Skeletal muscle satellite cell (primary cell): ENCODE measurements at regions not wholly inside any gene's neighbourhood (a gene's known extent, or its start where the extent isn't known, plus 50 kb on each side); places are given as distances from the start of the nearest gene placed in this dataset.

Experiments
- H3K27me3 ChIP-seq: 2 replicates; pipeline ENCODE4 v1.7.0; 2013; ENCODE audit warnings: low read length; ENCODE audit not compliant: control insufficient read depth, insufficient read depth
- H3K36me3 ChIP-seq: 2 replicates; pipeline ENCODE4 v1.7.0; 2013; ENCODE audit warnings: mild to moderate bottlenecking, control low read depth, low read length; ENCODE audit not compliant: insufficient read depth
- H3K4me1 ChIP-seq: 2 replicates; pipeline ENCODE4 v1.7.0; 2013; ENCODE audit warnings: low read length; ENCODE audit not compliant: control insufficient read depth, insufficient read depth
- H3K4me2 ChIP-seq: 2 replicates; pipeline ENCODE4 v1.7.0; 2013; ENCODE audit warnings: mild to moderate bottlenecking, low read length
- H3K4me3 ChIP-seq: 2 replicates; pipeline ENCODE4 v1.7.0; 2013; ENCODE audit warnings: low read length
- H3K9ac ChIP-seq: 2 replicates; pipeline ENCODE4 v1.7.0; 2013; ENCODE audit warnings: mild to moderate bottlenecking, low read depth, low read length, moderate library complexity
- H3K9me3 ChIP-seq: replicated peaks from 2 replicates; pipeline ENCODE4 v1.7.0; 2013; ENCODE audit warnings: mild to moderate bottlenecking, control low read depth, low read length

DNA sequence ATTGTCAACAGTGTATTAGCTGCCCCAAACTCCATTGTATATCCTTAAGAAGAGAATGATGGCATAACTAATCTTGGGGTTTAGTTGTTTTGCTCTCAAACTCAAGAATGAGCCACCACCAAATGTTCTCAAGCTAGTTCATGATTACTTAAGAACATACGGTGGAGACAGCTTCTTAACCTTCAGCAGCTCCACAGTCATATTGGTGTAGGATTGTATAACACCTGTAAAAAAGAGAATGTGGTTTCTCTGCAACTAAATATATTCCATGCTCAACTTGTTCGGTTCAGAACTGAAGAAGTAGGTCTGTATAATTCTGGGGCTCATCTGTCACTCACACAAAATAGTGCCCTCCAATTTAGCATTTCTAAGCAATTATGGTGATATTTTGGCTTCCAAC lies 177.9 kb upstream of the DUSP10 start:
- Histone ChIP-seq H3K4me3 (no peak overlapping the region), H3K36me3 (no peaks in the 10 kb centered on the region), H3K9me3 (no peaks in the 10 kb centered on the region), H3K27me3 (no peaks in the 10 kb centered on the region), H3K4me1 (peaks cover 17% of the 10 kb centered on the region), H3K9ac (no peak overlapping the region), H3K4me2 (no peak overlapping the region)

DNA sequence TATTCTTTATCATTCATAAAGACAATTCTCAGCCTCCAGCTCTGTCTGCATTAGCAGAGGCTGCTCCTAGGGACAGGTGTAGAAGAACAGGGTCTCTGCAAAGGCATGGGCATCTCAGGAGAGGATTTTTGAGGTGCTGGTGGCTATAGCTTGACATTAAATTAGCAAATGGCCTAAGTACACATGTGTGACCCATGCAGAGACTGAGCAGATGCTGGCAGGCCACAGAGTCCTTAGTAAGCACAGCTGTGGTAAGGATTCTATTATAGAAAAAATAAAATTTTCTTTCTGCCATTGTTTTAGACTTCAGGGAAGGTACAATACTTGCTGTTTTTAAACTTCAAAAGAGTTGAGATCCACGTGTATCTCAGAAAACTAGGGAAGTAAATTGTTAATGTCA lies 177.5 kb upstream of the DUSP10 start:
- no peak overlapping the region for H3K4me3 ChIP-seq
- H3K27me3 ChIP-seq, result no peaks in the 10 kb centered on the region
- H3K4me1 ChIP-seq, result peaks cover 15% of the 10 kb centered on the region
- no peaks in the 10 kb centered on the region for H3K9me3 ChIP-seq
- H3K36me3 ChIP-seq, result no peaks in the 10 kb centered on the region
- H3K9ac ChIP-seq, result no peak overlapping the region
- no peak overlapping the region for H3K4me2 ChIP-seq

- H3K9ac ChIP-seq, result no peak overlapping the region
- H3K36me3 ChIP-seq, result no peaks in the 10 kb centered on the region
- no peak overlapping the region for H3K4me3 ChIP-seq
- H3K9me3 ChIP-seq, result no peaks in the 10 kb centered on the region
- H3K4me1 ChIP-seq, result peaks cover 6% of the 10 kb centered on the region
- H3K27me3 ChIP-seq, result no peaks in the 10 kb centered on the region
- no peak overlapping the region for H3K4me2 ChIP-seq
These were observed 174.3 kb upstream of the DUSP10 start for GRCh38 chr1:221916176-221916575.

DNA sequence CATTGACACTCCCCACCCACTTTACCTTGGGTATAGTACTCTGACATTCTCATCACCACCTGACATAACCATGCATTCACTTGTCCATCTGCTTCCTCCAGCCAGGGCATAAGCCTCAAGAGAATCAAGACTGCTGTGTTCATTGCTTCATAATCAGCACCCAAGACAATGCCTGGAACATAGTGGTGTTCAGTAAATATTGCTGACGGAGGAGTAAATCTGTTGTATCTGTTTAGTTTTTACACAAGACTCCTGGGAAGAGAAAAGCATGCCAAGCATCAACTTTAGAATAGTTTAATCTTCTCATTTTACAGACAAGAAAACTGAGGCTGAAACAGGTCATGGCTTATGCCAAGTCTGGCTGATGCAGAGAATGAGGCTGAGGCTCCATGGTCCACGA lies 173.9 kb upstream of the DUSP10 start:
- no peak overlapping the region for H3K9ac ChIP-seq
- H3K27me3 ChIP-seq, result no peaks in the 10 kb centered on the region
- H3K36me3 ChIP-seq, result no peaks in the 10 kb centered on the region
- H3K4me1 ChIP-seq, result peaks cover 6% of the 10 kb centered on the region
- H3K9me3 ChIP-seq, result no peaks in the 10 kb centered on the region
- H3K4me3 ChIP-seq, result no peak overlapping the region
- H3K4me2 ChIP-seq, result no peak overlapping the region

DNA sequence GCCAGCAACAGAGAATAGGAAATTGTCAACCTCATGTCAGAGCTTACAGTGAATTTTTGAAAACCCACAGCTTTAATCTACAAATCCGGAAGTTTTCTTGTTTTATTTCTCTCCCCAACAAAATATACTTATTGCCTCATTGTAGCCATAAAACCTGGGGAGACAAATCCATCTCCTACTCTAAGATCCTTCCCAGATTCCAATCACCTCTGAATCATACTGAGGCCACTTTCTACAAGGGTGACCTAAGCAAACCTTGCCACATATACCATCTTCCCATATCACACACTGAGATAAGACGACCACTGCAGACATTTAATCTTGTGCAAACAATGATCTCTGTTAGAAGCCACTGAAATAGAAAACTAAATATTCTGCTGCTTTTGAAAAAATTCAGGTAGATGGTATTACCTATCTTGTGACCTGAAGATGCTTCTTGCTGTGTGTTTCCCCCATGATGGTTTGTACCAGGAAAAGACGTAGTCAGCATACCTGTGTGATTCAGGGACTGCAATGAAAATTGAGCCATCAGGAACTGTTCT lies 171.5 kb upstream of the DUSP10 start:
- no peak overlapping the region for H3K9ac ChIP-seq
- H3K4me3 ChIP-seq, result no peak overlapping the region
- H3K36me3 ChIP-seq, result no peaks in the 10 kb centered on the region
- H3K4me2 ChIP-seq, result no peak overlapping the region
- no peaks in the 10 kb centered on the region for H3K9me3 ChIP-seq
- peaks cover 6% of the 10 kb centered on the region for H3K4me1 ChIP-seq
- no peaks in the 10 kb centered on the region for H3K27me3 ChIP-seq

- H3K4me2 ChIP-seq, result no peak overlapping the region
- no peaks in the 10 kb centered on the region for H3K36me3 ChIP-seq
- peaks cover 6% of the 10 kb centered on the region for H3K4me1 ChIP-seq
- H3K9me3 ChIP-seq, result no peaks in the 10 kb centered on the region
- H3K9ac ChIP-seq, result no peak overlapping the region
- no peaks in the 10 kb centered on the region for H3K27me3 ChIP-seq
- H3K4me3 ChIP-seq, result no peak overlapping the region
These were observed 170.3 kb upstream of the DUSP10 start for GRCh38 chr1:221912230-221912629.

GRCh38 chr1:221911714-221912113 lies 169.8 kb upstream of the DUSP10 start:
- no peak overlapping the region for H3K9ac ChIP-seq
- H3K36me3 ChIP-seq, result no peaks in the 10 kb centered on the region
- H3K4me3 ChIP-seq, result no peak overlapping the region
- H3K4me2 ChIP-seq, result no peak overlapping the region
- peaks cover 6% of the 10 kb centered on the region for H3K4me1 ChIP-seq
- no peaks in the 10 kb centered on the region for H3K27me3 ChIP-seq
- H3K9me3 ChIP-seq, result no peaks in the 10 kb centered on the region

DNA sequence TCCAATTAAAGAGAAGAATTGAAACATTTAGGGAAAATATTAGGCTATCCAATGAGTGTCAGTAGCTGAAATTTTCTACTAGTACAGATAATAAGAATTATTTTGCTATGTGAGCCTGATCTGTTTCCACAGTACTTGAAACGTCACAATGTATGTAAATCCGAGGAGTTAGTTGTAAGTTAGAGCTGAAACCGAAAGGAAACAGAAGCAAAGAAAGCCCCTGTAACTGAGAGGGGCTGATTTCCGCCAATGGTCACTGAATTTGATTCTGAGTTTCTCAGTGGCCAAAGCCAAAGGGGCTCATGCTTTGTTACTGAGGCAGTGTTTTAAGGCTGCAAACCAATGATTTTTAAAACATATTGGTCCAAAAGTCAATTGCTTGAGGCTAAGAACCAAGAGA lies 168.3 kb upstream of the DUSP10 start:
- H3K9ac ChIP-seq, result no peak overlapping the region
- no peak overlapping the region for H3K4me2 ChIP-seq
- no peaks in the 10 kb centered on the region for H3K9me3 ChIP-seq
- H3K4me3 ChIP-seq, result no peak overlapping the region
- no peaks in the 10 kb centered on the region for H3K36me3 ChIP-seq
- no peaks in the 10 kb centered on the region for H3K27me3 ChIP-seq
- peaks cover 6% of the 10 kb centered on the region for H3K4me1 ChIP-seq

- H3K9me3 ChIP-seq, result no peaks in the 10 kb centered on the region
- H3K9ac ChIP-seq, result no peak overlapping the region
- H3K36me3 ChIP-seq, result no peaks in the 10 kb centered on the region
- H3K4me1 ChIP-seq, result peaks cover 6% of the 10 kb centered on the region
- H3K4me3 ChIP-seq, result no peak overlapping the region
- H3K27me3 ChIP-seq, result no peaks in the 10 kb centered on the region
- no peak overlapping the region for H3K4me2 ChIP-seq
These were observed 166.7 kb upstream of the DUSP10 start for GRCh38 chr1:221908573-221908972.

GRCh38 chr1:221907166-221907932 lies 165.5 kb upstream of the DUSP10 start:
- H3K4me1 ChIP-seq, result peaks cover 4% of the 10 kb centered on the region
- H3K27me3 ChIP-seq, result no peaks in the 10 kb centered on the region
- no peak overlapping the region for H3K4me3 ChIP-seq
- no peaks in the 10 kb centered on the region for H3K36me3 ChIP-seq
- no peak overlapping the region for H3K4me2 ChIP-seq
- no peak overlapping the region for H3K9ac ChIP-seq
- no peaks in the 10 kb centered on the region for H3K9me3 ChIP-seq

- Histone ChIP-seq H3K36me3 (no peaks in the 10 kb centered on the region), H3K4me1 (no peaks in the 10 kb centered on the region), H3K4me2 (no peak overlapping the region), H3K4me3 (no peak overlapping the region), H3K27me3 (no peaks in the 10 kb centered on the region), H3K9ac (no peak overlapping the region), H3K9me3 (no peaks in the 10 kb centered on the region)
These were observed 163.9 kb upstream of the DUSP10 start for GRCh38 chr1:221905802-221906201.

GRCh38 chr1:221904319-221904718 lies 162.4 kb upstream of the DUSP10 start:
- no peaks in the 10 kb centered on the region for H3K4me1 ChIP-seq
- no peaks in the 10 kb centered on the region for H3K36me3 ChIP-seq
- no peaks in the 10 kb centered on the region for H3K9me3 ChIP-seq
- no peaks in the 10 kb centered on the region for H3K27me3 ChIP-seq
- no peak overlapping the region for H3K4me3 ChIP-seq
- no peak overlapping the region for H3K9ac ChIP-seq
- no peak overlapping the region for H3K4me2 ChIP-seq
